ENCODE measurements at regions not wholly inside any gene's neighbourhood (a gene's known extent, or its start where the extent isn't known, plus 50 kb on each side); places are given as distances from the start of the nearest gene placed in this dataset.

- TF ChIP-seq CTCF (IDR thresholded peaks at IDR 0.05; ENCODE audit: low read depth, low read length) (no peak), POLR2A (IDR thresholded peaks at IDR 0.05; ENCODE audit: extremely low read depth, insufficient read length) (no peak), MAX (IDR thresholded peaks at IDR 0.05; ENCODE audit: low read depth, low read length) (no peak)
Measured at GRCh38 chr12:115140981-115141655, 457.1 kb upstream of the TBX3 start.
